ENCODE measurements at regions not wholly inside any gene's neighbourhood (a gene's known extent, or its start where the extent isn't known, plus 50 kb on each side); places are given as distances from the start of the nearest gene placed in this dataset.

DNA sequence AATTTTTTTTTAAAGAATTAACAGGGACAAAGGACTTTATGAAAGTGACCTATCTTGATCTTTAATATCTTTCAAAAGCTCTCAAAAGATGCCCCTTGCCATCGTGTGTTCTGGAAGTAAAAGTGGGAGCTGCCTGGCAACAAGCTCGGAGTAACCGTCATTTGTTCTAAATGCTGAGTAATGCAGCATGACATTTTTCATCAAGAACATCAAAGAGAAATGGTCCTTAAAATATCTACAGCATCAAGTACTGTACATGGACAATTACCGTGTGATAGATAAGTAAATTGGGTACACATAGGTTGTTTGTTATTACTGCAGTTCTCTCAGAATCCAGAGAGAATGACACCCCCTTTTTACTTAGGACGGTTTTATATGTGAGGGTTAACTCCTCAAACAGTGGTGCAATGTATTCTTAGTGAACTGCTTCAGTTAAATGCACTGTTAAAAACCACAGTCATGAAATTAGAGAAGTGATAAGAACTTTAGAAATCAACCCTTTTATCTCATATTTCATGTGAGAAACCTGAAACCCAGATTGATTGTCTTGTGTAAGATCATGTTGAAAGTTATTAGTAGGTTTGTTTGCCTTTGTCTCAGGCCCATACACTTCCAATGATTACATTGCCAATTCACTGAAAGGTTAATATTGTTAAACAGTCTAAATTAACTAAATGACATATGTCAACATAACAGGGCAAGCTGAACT lies 90.6 kb upstream of the HNMT start:
- H3K4me3 Mint-ChIP-seq = no peak overlapping the region
- H3K4me1 ChIP-seq (ENCODE audit: insufficient read depth, low read length) = no peaks in the 10 kb centered on the region
- no peak overlapping the region for H3K27ac ChIP-seq (ENCODE audit: low read depth in 1 of 2, low read length in 2 of 2)
- no peaks in the 10 kb centered on the region for H3K9me3 Mint-ChIP-seq
- intact Hi-C loops (cut with DNase I, micrococcal nuclease) = no loop called here
- H3K4me3 ChIP-seq (ENCODE audit: low read length) = no peak overlapping the region
- TF ChIP-seq CTCF (IDR thresholded peaks at IDR 0.05) = no peak
- no peaks in the 10 kb centered on the region for H3K36me3 ChIP-seq (ENCODE audit: insufficient read depth, low read length)
- no peaks in the 10 kb centered on the region for H3K27me3 ChIP-seq (ENCODE audit: control insufficient read depth in 1 of 2, insufficient read depth in 2 of 2, low read length in 2 of 2)
- no peak for ATAC-seq (ENCODE audit: poor library complexity)
- no peak for DNase-seq
- ChIA-PET POLR2A (no interaction called here), CTCF (interaction anchor here (1.0 kb wide), 1 partner anchor 18 kb away, joined by 3 read pairs; no protein-coding TSS in a partner anchor)
- no peaks in the 10 kb centered on the region for H3K36me3 Mint-ChIP-seq (ENCODE audit: low read depth)
- H3K27ac Mint-ChIP-seq = no peak overlapping the region
- H3K9me3 ChIP-seq (ENCODE audit: control insufficient read depth in 1 of 2, insufficient read depth in 1 of 2, low read length in 2 of 2) = no peaks in the 10 kb centered on the region
- H3K4me1 Mint-ChIP-seq (ENCODE audit: low read depth) = no peaks in the 10 kb centered on the region
- peaks cover 5% of the 10 kb centered on the region for H3K27me3 Mint-ChIP-seq

GRCh38 chr2:137879121-137879520 lies 85.2 kb upstream of the HNMT start:
- no peaks in the 10 kb centered on the region for H3K36me3 Mint-ChIP-seq (ENCODE audit: low read depth)
- ChIA-PET POLR2A (no interaction called here), CTCF (no interaction called here)
- H3K4me1 ChIP-seq (ENCODE audit: insufficient read depth, low read length) = no peaks in the 10 kb centered on the region
- no peaks in the 10 kb centered on the region for H3K9me3 Mint-ChIP-seq
- H3K9me3 ChIP-seq (ENCODE audit: control insufficient read depth in 1 of 2, insufficient read depth in 1 of 2, low read length in 2 of 2) = peaks cover 0 to 9% of the 10 kb centered on the region in 2 experiments
- H3K36me3 ChIP-seq (ENCODE audit: insufficient read depth, low read length) = no peaks in the 10 kb centered on the region
- ATAC-seq (ENCODE audit: poor library complexity) = no peak
- DNase-seq = no peak
- intact Hi-C loops (cut with DNase I, micrococcal nuclease) = no loop called here
- peaks cover 6% of the 10 kb centered on the region for H3K27me3 Mint-ChIP-seq
- no peak overlapping the region for H3K4me3 Mint-ChIP-seq
- no peak overlapping the region for H3K4me3 ChIP-seq (ENCODE audit: low read length)
- no peaks in the 10 kb centered on the region for H3K27me3 ChIP-seq (ENCODE audit: control insufficient read depth in 1 of 2, insufficient read depth in 2 of 2, low read length in 2 of 2)
- H3K27ac Mint-ChIP-seq = no peak overlapping the region
- H3K4me1 Mint-ChIP-seq (ENCODE audit: low read depth) = no peaks in the 10 kb centered on the region
- no peak overlapping the region for H3K27ac ChIP-seq (ENCODE audit: low read depth in 1 of 2, low read length in 2 of 2)
- no peak for TF ChIP-seq CTCF (IDR thresholded peaks at IDR 0.05)

- Mint-ChIP-seq H3K36me3 (ENCODE audit: low read depth) (no peaks in the 10 kb centered on the region), H3K9me3 (no peaks in the 10 kb centered on the region), H3K27ac (no peak overlapping the region), H3K4me1 (ENCODE audit: low read depth) (no peaks in the 10 kb centered on the region), H3K4me3 (no peak overlapping the region), H3K27me3 (peaks cover 13% of the 10 kb centered on the region)
- no peaks in the 10 kb centered on the region for H3K27me3 ChIP-seq (ENCODE audit: control insufficient read depth in 1 of 2, insufficient read depth in 2 of 2, low read length in 2 of 2)
- no peaks in the 10 kb centered on the region for H3K36me3 ChIP-seq (ENCODE audit: insufficient read depth, low read length)
- no peaks in the 10 kb centered on the region for H3K4me1 ChIP-seq (ENCODE audit: insufficient read depth, low read length)
- DNase-seq (no peak), ATAC-seq (ENCODE audit: poor library complexity) (no peak)
- H3K9me3 ChIP-seq (ENCODE audit: control insufficient read depth in 1 of 2, insufficient read depth in 1 of 2, low read length in 2 of 2) = peaks cover 0 to 9% of the 10 kb centered on the region in 2 experiments
- ChIA-PET POLR2A (no interaction called here), CTCF (no interaction called here)
- intact Hi-C loops (cut with DNase I, micrococcal nuclease) = no loop called here
- H3K27ac ChIP-seq (ENCODE audit: low read depth in 1 of 2, low read length in 2 of 2) = no peak overlapping the region
- H3K4me3 ChIP-seq (ENCODE audit: low read length) = no peak overlapping the region
- TF ChIP-seq CTCF (IDR thresholded peaks at IDR 0.05) = no peak
Measured at GRCh38 chr2:137881711-137882110, 82.6 kb upstream of the HNMT start.

Data from CD4-positive, alpha-beta T cell (primary cell).